Thyroid gland (tissue), 4 donors: ENCODE measurements at regions not wholly inside any gene's neighbourhood (a gene's known extent, or its start where the extent isn't known, plus 50 kb on each side); places are given as distances from the start of the nearest gene placed in this dataset.

Experiments used
- CTCF ChIP-seq, 6 experiments: fragments of 200-600 bp in 3 of 6; fragments of 450-650 bp in 3 of 6; sonication (generic) in 3 of 6; IDR thresholded peaks; one replicate each; pipeline ENCODE4 v1.5.1; 2016 to 2019; ENCODE audit warnings: antibody characterized with exemption in 6 of 6, mild to moderate bottlenecking in 2 of 6, inconsistent platforms in 1 of 6, moderate library complexity in 1 of 6
- POLR2A ChIP-seq, 2 donors: fragments of 450-650 bp; IDR thresholded peaks; one replicate each; pipeline ENCODE4 v1.6.1; 2017; ENCODE audit warnings: antibody characterized with exemption in 2 of 2, mild to moderate bottlenecking in 2 of 2, moderate library complexity in 1 of 2

DNA sequence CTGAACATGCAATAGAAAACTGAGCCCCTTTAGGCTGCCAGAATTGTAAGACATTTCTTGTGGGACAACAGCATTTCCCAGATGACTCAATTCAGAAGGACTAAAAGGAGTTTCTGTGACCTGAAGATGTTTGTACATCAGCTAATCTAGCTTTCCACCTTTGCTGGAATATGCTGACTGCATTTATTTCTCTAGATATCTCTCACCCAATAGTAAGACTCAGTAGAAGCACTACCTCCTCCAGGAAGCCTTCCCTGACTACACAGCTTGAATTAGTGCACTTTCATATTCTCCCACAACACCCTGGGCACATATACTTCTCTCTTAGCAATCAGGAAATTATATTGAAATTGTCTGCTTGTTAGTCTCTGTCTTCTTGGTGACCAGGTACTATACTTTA lies 98.1 kb upstream of the BLID start:
- TF ChIP-seq POLR2A (IDR thresholded peaks at IDR 0.05), result no peak
- TF ChIP-seq CTCF (IDR thresholded peaks at IDR 0.05), result no peak
